ENCODE measurements at regions not wholly inside any gene's neighbourhood (a gene's known extent, or its start where the extent isn't known, plus 50 kb on each side); places are given as distances from the start of the nearest gene placed in this dataset.

DNA sequence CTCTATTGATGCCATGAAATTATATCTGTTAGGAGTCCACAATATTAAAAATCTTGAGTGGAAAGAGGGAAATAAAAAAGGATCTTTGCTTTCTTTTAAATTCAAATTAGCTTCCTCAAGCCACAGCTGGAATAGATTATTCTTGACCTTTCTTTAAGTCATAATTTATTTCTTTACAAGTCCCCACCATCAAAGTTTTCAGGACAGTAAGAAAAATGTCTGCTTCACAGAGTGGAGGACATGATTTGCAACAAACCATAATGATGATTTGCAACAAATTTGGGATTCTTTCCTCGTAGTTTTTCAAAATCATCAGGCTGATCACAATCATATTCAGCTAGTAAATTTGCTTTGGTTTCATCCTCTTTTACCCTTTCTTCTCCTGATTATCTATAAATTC lies 301.8 kb upstream of the NRIP1 start:
- DNase-seq: no peak

DNA sequence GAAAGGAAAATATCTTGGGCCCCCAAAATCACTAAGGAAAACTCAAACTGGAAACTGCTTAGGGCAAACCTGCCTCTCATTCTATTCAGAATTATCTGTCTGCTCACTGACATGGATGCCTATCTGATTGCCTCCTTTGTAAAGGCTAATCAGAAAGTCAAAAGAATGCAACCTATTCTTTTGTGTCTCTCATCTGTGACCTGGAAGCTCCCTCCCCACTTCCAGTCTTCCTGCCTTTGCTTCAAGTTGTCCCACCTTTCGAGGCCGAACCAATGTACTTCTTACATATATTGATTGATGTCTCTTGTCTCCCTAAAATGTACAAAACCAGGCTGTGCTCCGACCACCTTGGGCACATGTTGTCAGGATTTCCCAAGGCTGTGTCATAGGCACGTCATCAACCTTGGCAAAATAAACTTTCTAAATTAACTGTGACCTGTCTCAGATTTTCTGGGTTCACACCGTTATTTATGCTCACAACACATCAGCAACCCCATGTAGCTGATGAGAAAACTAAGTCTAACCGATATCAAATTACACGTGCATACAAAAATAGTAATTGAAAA lies 302.3 kb upstream of the NRIP1 start:
- DNase-seq: no peak

DNA sequence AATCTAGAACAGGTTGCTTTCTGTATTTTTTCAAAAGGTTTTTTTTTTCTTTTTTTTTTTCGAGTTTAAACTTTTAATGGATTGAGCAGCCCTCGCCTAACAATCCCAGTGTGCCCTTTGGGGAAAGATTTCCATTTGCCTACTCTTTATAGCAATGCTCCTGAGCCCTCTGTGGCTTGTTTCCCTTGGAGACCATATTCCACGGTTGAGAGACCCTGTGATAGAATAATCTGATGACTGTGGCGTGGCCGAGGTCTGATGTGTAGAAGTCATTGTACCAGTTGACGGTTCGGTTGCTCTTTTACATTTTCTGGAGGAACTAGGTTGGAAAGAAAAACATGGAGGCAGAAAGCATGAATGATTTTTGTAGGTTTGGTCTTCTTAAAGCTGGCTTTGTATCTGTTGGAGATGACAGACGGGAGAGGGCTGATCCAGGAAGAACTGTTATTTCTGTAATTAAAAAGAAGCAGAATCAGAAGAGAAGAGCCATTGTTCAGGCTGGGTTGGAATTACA lies 305.7 kb upstream of the NRIP1 start:
- no peak for DNase-seq

DNA sequence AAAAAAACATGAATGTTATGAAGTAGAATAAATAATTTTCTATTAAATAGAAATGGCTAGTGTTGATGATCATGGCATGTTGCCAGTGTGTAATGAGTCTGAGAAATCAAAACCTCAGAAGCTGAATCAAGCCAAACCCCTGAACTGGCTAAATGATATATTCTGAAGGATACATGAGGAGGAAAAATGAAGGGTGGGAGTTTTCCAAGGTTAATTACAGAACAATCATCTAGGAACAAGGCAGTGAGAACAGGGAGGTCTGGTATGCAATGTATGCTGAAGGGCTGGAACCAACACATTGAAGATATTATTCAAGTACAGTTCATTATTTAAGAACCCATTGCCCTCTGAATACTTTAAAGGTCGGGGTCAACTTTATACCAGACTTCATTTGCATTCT lies 309.1 kb upstream of the NRIP1 start:
- DNase-seq: no peak

DNA sequence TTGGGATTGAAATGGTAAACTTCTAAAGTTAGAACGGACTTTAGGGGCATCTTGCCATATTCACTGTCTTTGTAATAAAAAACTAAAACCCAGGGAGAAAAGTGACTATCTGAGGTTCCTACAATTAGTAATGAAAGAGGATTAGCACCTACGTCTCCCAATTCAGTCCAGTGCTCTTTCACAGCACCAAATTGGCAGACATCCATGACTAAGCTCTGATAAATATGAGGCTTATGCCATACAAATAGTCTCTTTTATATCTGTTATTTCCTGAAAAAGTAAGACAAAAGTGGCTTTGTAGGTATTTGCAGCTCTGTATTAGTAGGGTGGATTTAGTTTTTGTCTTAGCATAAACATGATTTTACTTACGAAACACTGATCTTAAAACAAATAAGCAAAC lies 315.0 kb upstream of the NRIP1 start:
- no peak for DNase-seq

- no peak for DNase-seq
These were observed 318.8 kb upstream of the NRIP1 start for GRCh38 chr21:15383588-15383987.

DNA sequence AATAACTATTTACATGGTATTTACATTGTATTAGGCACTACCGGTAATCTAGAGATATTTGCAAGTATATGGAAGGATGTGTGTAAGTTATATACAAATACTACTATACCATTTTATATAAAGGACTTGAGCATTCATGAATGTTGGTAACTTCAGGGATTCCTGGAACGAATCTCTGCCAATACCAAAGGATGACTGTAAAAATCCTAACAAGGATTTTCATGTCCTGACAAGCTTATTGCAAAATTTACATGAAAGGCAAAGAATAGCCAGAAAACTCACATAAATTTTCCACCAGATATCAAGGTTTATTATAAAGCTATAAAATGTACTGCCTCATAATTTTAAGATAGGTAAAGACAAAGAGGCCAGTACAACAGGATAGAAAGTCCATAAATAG lies 325.2 kb upstream of the NRIP1 start:
- no peak for DNase-seq

- no peak for DNase-seq
These were observed 332.5 kb upstream of the NRIP1 start for GRCh38 chr21:15397258-15397657.

DNA sequence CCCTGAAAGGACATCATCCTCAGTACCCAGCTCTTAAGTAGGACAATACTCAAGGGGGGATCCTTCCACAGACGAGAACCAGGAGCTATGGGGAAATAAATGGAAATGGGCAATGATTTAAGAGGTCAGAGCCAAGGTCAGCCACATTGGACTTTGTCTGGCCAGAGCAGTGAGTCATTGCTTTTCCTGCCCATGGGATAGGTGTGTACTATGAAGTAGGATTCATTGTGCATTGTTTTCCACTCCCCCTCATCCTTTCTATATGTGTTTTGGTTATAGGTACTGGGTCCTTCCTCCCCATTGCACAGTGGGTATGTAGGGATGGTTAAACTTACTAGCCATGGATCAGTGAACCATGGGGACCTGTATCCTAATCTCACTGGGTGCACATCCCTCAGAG lies 328.9 kb upstream of the USP25 start:
- no peak for DNase-seq

- no peak for DNase-seq
These were observed 328.5 kb upstream of the USP25 start for GRCh38 chr21:15401331-15401730.

DNA sequence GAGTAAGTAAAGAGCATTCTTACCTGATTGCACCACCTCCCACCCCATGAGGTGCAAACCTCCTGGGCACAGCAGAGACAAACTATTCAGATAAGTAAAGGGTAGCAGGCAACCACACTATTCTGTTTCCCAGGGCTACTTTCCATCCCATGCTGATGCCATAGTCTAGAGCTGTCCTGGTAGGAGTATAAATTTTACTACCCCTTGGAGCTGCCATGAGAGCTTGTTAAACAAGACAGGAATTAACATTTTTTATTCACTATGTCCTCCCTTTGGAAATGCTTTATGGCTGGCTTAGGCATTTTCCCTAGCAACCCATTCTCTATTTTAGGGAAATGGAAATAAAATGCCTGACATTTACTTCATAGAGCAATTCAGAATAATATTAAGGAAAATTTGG lies 324.6 kb upstream of the USP25 start:
- DNase-seq: no peak

DNA sequence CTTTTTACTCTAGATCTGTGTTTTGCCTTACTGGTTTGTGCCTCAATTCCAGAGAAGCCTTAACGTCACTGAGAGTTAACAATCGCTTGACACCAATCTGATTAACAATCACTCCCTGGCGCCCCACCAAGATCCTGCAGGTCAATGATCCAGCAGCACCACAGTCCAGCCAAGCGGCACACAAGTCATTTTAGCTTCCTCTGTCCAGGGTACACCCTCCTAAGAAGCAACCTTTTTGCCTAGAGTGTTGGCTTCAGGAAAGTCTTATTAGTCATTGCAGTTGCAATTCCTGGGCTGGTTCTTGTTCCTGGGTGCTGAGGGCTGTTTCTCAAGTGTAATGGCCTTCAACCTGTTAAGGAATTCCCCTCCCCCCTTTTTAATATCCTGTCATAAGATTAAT lies 323.0 kb upstream of the USP25 start:
- DNase-seq: no peak

DNA sequence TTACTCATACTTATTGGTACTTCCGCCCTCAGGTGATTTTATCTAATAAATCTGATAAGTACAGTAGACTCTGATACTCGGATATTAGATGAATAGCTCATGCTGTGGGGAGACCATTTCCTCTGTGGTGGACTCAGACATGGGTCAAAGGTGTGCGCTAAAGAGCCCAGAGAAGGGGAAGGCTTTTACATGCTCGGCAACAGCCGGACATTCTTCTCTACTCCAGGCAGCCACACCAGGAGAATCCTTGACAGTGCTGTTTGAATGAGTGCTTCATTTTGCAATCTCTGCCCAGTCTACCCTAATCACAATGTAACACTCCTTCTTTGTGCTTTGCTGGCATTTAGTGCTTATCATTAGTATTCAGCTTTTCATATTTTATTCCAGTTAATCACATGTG lies 322.2 kb upstream of the USP25 start:
- DNase-seq: no peak

- no peak for DNase-seq
These were observed 321.7 kb upstream of the USP25 start for GRCh38 chr21:15408089-15408488.

DNA sequence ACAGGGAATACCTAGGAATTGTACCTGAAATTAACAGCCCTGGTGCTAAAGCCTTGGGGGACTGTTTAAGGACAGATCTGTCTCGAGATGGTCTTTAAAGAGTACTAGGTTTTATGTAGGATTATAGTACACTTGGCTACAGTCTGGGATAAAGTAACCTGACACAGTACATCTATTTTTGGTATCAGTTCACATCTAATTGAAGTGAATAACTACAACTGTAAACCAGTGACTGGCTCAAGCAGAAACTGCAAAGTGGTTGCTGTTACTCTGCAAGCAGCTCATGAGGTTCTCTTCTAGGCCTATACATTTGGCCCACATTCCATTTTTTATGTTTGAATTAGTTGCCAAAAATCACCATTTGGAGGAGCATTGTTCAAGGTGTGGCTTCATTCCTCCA lies 320.8 kb upstream of the USP25 start:
- DNase-seq: no peak

GRCh38 chr21:15410853-15411252 lies 318.9 kb upstream of the USP25 start:
- DNase-seq: no peak

GRCh38 chr21:15414057-15414456 lies 315.7 kb upstream of the USP25 start:
- DNase-seq: no peak

GRCh38 chr21:15415541-15416261 lies 314.1 kb upstream of the USP25 start:
- peak in 1 of 56 donors; percentile 5 for DNase-seq

DNA sequence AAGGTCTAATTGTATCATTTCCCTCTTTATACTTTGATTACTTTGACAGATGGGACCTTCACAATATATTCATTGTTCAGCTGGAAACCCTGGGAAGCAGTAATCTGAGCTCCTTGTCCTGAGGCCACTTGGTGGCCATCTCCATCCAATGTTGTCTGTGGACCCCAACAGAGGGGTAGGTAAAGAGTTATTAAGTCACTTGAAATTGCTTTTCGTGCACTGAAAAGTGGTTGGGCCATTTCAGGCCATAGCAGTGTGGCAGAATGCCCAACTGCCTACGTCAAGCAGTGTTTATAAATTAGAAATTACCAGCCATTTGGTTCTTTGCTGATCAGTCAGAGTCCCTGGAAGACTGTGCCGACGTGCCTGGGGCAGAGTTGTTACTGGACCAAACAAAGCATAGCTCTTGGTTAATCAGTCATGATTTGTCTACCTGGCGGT lies 308.3 kb upstream of the USP25 start:
- no peak for DNase-seq

DNA sequence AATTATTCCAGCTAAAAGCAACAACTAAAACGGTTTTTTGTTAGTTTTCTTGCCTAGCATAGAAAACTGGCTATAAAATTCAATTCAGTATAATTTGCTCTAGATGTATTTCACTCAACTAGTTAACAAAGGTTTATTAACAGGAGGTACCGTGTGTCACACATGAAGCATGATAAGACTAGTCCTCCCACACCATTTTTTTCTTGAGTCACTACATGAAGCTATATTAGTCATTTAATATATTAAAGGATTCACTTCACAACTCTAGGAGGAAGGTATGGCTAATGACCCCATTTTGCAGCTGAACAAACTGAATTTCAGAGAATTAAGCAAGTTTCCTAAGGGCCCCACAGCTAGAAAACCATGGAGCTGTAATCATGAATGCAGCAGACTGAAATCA lies 307.8 kb upstream of the USP25 start:
- DNase-seq: no peak

DNA sequence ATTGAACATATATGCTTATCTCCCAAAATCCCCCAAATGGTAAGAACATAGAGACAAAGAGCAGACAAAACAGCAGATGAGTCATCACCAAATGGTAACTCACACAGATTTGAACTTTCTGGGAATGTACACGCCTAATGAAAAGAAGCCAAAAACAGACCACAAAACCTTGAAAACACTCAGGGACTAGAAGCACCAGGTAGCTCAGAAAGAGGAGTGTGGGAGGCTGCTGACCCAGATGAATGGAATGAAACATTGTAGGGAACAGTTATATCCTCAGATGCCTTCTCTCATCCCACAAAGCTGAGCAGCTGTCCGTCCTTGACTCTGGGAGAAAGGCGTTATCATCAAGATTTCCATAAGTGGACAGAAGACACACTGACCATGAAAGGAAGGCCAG lies 307.0 kb upstream of the USP25 start:
- DNase-seq: no peak

DNA sequence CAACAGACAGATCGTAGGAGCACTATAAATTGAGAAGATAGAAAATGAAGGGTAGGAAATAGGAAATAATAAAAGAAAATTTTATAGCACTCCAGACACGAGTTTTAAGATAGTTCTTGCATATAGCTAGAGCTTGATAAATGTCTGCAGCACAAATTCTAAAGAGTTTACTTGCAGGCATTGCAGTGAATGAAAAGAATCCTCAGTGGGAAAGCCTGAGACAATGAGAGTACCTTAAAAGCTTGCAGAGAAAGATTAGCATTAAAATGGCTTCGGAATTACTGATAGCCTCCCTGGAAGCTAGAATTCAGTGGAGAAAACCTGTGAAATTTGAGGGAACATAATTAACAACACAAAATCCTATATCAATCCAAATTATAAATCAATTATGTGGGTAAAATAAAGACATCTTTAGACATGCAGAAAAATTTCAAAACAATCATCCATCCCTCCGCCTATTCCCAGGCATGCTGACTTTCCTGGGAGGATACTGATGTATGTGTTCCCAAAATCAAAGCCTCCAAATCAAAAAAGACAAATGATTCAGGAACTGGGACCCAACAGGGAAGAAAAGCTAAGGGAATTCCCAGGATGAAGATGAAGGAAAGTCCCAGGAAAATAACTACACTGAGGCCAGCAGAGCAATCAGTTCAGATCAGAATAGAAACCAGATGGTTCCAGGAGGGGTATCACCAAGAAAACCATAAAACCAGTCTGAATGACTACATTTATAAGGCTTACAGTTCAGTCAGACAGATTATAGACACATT lies 305.9 kb upstream of the USP25 start:
- DNase-seq: no peak

GRCh38 chr21:15425049-15425448 lies 304.7 kb upstream of the USP25 start:
- no peak for DNase-seq
